ENCODE measurements at regions not wholly inside any gene's neighbourhood (a gene's known extent, or its start where the extent isn't known, plus 50 kb on each side); places are given as distances from the start of the nearest gene placed in this dataset.

DNA sequence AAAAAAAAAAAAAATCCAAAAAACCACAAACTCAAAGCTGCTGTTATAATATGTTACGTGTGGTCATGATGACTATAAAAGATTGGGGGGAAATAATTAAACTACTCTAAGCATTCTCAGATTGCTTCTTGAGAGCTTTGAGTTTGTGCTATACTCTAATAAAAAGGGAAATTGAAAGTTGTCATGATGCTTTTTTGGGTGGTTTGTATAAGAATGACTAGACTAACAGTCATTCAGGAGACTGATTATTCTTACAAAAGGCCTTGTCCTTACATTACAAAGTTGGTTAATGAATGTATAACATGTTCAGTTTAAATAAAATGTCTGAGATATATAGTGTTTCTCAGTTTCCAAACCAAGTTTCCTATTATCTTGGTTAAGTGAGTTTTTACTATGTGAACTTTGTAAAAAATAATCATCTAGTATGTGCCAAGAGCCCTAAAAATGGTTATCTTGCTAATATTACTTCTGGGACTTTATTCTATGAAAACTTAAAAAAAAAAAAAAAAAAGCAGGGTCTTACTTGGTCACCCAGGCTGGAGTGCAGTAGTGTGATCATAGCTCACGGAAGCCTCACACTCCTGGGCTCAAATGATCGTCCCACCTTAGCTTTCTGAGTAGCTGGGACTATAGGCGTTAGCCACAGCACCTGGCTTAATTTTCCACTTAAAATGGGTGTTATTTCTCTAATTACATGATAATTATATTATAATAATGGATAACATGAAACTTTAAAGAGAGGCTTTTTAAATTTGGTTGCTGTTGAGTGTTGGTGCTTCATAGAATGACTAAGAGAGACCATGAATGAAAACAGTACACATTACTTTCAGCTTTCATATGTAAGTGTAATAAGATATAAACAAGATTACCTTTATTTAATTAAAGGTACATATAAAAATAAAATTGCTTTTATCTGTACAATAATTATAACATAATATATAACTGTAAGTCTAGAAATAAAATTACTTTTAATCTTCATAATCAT is 459.6 kb upstream of the RGS6 start:
- no peak for DNase-seq

DNA sequence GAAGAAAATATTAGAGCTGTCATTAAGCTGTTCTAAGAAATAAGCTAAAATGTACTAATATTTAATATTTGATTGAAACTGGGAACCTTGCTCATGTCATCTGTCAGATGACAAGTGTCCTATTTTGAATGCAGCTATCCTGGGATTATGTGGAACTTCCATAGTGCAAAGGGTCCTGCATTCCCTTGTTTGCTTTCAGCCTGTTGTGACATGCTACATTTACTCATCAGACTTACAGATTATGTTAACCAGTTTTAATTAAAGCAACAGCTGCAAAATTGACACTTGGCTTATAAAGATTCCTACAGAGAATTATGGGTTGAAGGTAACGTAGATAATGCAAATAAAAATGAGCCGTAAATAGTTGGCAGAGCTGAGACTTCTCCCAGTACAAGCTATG is 458.4 kb upstream of the RGS6 start:
- no peak for DNase-seq

DNA sequence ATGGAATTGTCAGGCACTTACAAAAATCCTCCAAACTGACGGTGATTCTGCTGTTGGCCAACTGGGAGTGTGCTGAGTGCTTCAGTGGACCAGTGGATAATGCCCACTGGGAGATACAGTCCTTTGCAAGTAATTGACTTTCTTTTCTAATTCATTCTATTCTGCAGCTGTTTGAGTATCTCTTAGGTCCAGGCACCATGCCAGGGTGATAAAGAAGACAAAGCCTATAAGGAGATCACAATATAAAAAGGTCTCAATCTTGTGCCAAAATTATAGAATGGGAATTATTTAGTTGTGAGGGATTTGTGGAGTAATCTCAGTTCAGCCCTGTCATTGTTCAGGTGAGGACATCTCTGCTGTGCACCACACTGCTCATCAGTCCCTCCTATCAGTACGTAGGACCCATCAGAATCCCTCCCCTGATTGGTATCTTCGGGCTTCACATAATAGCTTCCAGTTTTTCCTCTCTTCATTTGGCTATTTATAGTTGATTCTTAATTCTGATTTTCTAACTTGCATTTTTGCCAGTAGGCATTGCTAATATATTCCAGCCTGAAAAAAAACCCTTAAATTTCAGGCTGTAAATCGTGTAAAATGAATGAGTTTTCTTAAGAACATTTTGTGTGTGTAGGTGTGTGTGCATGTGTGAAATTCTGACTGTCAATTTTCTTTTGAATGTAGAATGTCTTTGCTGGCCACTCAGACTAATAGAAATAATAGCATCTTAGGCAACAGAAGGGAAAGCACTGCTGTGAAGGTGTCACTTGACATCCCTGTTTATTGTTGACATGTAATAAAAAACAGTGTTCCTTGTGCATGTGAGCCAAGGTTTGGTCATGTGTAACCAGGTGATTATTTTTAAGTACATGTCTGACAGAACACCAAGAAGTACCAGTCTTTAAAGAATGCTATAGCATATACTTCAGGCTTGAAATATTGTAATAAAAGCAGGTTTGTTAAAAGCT is 457.6 kb upstream of the RGS6 start:
- DNase-seq, result no peak

DNA sequence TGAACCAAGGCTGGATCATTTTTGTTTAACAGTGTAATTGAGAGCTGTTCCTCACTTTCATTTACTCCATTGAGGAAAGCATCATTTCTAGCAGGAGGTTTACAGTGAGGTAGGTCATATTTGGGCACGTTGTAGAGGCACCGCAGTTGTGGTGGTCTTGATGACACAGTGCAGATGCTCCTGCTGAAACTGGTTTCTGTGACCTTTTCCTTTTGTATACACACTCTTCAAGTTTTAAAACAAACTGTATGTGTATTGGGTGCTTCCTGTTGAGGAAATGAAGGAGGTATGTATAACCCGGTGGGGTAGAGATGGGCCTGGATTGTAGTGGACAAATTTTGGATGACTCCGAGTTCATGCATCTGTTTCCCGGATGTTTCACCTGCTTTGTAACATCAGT is 456.3 kb upstream of the RGS6 start:
- no peak for DNase-seq

DNA sequence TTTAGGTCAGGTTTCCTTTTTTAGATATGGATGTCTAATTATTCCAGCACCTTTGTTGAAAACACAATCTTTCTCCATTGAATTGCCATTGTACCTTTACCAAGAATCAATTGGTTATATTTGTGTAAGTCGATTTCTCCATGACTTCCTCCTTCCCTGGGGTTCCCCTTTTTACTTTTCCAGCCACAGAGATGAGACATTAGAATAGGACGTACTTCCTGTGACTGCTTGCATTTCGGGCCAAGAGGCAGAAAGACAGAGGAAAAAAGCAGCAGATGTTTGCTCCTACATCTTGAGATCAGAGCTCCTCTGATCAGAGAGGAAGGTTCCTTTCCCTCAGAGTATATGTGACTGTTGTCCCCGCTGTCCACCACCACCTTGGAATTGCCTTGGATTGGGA is 453.7 kb upstream of the RGS6 start:
- DNase-seq, result no peak

DNA sequence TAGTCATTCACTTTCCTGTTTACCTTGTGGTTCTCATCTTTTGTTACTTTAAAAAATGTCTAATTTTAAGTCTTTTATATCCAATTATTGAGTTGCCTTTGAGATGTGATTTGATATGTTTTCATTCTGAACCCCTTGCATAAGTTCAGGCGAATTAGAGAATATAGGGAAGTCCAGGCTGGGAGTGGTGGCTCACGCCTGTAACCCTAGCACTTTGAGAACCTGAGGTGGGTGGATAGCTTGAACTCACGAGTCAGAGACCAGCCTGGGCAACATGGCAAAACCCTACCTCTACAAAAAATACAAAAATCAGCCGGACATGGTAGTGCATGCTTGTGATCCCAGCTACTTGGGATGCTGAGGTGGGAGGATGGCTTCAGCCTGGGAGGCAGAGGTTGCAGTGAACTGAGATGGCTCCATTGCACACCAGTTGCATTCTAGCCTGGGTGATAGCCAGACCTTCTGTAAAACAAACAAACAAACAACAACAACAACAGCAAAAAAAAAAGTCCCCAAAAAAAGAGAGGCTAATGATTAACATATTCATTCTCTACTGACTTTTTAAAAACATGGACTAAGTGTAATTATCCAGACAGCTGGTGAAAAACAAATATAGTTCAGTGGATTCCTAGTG is 451.1 kb upstream of the RGS6 start:
- DNase-seq, result no peak

DNA sequence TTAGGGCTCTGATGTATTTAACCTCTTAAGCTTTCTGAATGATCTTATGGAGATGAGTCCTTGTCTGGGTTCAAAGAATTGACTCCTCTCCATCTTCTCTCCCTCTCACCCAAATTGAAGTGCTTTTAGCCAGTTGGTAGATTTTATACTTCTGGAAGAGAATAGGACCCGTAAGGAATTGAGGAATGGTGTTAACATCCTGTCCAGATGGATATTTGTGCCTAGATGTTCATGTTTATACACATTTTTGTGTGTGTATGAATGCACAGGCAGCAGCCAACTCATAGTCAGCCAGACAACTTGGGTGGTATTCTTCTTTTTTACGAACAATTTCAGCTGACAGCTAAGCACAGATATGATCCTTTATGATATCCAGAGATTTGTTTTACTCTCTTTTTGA is 449.6 kb upstream of the RGS6 start:
- no peak for DNase-seq

DNA sequence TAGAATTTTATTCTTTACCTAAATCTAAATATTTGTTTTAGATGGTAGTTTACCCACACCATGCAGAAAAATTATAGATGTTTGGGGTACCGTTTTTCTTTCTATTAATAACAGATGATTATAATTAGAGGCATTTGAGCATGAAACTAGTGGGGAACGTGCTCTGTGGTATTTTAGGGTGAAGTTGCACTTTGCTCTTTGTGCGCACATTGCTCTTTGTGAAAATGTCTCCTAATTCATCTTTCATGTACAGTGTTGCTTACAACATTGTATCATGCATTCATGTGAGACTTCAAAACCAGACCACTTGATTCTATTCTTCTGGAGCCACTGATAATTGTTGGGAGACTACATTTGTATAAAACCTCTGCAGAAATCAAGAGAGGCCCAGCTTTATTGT is 449.1 kb upstream of the RGS6 start:
- no peak for DNase-seq

DNA sequence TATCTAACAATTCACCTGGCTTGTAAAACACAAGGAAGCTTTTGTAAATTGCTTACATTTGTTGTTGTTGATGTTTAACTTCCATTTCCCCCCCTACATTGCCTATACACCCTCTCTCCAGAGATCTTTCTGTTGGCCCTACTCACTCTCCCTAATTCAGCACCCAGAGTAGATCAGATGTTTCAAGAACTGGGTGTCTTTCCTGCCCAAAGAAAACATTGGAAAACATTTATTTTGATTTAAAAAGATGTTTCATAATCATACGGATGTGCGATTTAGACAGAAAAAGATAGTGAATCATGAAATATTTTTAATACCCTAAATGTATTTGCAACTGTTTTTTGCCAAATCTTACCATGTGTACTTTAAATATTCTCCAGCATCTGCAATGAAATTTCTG is 446.4 kb upstream of the RGS6 start:
- no peak for DNase-seq

DNA sequence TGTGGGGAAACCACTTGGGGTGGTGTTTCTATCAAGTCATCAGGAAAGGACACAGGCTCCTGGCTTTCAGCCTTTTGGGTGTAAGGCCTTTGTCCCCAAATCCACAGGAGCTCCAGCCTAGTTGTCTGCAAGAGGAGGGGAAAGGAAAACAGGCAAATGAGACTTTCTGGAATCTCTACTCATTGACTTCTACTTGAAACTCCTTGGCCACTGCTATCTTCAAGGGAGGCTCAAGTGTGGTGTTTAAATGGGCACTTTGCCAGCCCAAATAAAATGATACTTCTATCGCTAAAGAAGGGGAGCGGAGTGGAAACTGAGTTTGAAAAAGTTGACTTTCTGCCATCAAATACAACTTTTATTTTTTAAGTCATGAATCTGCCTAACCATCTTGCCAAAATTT is 445.9 kb upstream of the RGS6 start:
- no peak for DNase-seq

DNA sequence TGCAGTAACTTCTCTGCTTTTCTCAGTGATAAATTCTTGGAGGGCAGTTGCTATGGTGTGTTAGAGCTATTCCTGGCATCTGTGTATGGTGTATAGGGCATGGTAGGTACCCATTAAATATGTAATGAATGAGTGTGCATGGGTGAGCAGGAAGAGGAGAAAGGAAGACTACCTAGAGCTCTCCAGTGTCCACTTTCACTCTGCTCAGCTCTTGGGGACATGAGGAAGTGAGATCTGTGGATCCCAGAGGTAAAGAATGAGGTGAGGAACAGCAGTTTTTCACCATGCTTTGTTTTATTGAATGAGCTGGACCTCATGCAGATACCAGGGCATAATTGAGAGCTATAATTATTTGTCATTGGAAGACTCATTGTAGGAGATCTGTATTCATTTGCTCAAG is 444.8 kb upstream of the RGS6 start:
- no peak for DNase-seq

DNA sequence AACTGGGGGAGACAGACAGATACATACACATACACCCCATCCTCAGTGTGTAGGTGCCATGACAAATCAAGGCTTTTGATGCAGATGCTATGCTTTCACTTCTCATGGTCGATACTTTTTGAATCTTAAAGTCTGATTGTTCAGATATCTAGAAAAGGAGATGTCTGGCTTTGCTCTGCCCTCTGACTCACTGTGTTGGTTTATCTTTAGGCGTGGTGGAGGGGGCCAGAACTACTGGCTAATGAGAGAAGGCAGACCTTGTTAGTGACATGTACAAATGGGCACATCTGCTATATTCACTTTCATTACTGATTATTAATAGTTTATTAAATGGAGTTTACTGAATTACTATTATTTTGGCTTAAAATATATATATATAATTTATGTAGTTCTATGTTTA is 444.3 kb upstream of the RGS6 start:
- DNase-seq, result no peak

DNA sequence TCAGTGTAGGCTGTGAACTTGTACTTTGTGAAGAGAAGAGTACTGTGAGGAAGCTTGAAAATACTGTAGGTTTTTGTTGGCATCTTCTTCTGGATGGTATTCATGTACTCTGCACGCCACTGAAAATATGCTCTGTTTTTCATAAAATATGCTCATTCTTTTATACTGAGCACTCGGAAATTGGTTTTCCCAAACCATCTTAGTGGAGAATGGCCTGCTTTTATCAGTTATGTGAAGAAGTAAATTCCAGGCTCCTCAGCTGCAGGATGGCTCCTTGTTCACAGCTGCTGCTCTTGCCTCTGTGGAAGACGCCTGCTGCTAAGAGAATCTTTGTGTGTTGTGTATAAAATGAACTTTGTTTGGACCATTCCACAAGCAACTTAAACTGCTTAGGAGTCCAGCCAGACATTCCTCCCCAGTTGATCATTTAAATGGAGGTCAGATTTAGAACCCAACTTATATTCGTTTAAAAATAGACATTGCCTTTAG is 443.5 kb upstream of the RGS6 start:
- DNase-seq, result no peak

DNA sequence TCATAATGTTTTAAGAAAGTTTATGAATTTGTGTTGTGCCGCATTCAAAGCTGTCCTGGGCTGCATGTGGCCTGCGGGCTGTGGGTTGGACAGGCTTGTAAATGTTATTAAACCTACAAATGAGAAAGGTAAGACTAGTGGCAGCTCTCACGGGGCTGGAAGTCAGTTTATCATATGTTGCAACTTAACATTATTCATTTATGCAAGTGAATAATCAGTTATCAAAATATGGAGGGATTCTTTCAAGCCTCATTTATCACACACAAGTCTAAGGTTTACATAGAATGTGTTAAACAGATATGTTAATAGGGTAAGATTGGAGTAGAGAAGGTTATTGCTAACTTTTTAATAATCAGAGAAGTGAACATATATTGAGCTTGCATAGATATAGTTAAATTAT is 442.5 kb upstream of the RGS6 start:
- no peak for DNase-seq

DNA sequence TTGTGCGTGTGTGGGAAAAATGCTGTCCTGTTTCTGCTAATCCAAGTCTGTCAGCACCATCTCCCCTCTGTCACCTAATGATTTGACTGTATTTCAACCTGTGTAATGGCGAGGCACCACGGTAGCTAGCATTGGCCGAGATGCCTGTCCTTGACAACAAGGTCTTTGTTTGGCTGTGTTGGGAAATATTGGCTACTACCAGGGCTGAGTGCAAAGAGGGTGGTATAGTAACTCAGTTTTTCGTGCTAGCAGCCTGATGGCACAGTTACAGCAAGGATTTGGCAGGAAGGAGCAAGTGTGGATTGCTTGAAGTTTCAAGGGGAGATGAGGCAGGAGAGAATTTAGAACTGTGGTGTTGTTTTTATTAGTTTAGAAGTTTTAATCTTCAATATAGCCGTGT is 440.3 kb upstream of the RGS6 start:
- DNase-seq, result no peak

DNA sequence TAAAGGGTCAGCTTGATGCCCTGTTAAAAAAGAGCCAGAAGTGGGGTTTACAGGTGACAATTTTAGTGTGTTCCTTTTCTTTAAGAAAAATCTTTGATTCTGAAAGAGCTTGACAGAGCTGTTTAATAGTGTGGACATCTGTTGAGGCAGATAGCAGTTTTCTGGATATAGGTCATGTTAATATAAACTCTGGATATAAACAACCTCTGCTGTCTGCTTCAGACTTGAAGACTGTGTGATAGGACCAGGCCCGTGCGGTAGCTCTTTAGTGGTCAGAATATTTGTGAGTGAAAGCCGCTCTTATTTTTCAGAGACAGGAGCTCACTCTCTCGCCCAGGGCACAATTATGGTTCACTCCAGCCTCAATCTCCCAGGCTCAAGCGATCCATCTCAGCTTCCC is 439.9 kb upstream of the RGS6 start:
- no peak for DNase-seq

DNA sequence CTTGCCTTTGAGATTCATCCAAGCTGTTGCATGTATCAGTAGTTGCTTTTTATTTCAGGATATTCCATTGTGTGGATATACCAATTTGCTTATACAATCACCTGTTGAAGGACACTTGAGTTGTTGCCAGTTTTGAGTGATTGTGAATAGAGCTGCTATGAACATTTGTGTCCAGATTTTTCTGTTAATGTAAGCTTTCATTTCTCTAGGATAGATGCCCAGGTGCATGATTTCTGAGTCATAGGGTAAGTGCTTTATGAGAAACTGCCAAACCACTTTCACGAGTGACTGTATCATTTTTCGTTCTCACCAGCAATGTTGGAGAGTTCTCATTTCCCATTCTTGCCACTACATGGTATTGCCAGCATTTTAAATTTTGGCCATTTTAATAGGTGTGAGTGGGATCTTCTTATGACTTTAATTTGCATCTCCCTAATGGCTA is 434.6 kb upstream of the RGS6 start:
- DNase-seq, result no peak

DNA sequence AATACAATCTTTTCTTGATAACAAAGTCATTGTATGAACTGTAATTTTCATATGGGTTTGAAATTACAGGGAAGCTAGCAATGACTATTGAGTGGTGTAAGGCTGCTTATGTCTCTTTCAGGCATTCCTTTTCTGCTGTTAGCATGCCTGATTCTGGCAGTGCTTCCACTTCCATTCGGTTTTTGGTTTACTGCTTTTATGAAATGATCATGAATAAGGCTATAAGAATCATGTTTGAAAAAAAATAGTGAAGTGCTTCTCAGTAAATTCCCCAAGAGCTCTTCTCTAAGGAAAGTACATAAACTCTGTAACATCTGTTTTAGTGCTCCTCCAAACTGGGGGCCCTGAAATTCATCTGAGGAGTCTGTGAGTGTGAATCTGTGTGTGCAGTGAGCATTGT is 434.0 kb upstream of the RGS6 start:
- DNase-seq, result no peak

DNA sequence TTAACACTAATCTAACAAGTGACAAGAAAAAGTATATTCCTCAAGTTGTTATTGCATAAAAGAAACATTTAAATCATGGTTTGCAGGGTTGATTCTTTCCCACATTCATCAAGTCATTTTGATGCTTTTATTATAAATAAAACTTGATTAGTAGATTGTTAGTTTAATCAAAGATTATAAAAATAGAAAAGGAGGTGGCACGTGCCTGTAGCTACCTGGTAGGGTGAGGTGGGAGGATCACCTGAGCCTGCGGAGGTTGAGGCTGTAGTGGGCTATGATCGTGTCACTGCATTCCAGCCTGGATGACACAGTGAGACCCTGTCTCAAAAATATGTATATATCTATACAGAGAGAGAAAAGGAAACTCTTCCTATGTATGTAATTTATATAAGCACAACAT is 433.2 kb upstream of the RGS6 start:
- DNase-seq, result no peak

DNA sequence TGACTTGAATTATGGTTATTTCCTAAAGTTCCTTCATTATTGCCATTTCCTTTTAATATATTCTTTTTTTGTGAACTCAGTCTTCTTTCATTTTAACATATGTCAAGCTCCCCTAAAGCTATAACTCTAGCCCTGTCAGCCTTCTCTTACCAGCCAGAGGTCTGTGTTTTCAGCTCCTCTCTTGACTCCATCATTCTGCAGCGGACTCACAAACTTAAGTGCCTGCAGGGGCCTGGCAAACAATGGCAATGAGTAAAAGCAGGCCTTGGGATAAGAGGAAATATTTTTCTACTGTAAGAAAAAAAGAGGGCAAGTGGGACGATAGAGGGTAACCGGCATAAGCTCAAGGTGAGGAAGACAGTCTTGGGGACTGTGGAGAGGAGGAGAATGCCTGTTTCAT is 424.5 kb upstream of the RGS6 start:
- DNase-seq, result no peak

DNA sequence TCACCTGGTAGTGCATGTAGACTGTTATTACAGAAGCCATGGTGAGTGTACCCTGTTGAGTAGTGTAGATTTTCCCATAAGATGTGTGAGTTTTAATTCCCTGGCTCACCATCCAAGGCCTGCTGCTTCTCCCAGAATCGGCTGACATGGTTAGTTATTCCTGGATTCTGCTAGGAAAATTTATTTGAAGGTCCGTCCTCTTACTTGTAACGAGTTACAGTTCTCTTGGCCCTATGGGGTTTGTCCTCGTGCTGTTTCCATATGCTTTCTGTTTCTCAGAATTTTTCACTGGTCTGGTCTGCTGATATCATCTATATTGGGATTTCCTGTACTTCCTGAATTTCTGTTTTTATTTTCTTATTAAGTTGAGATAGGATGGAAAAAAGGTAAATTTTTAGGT is 423.3 kb upstream of the RGS6 start:
- no peak for DNase-seq

DNA sequence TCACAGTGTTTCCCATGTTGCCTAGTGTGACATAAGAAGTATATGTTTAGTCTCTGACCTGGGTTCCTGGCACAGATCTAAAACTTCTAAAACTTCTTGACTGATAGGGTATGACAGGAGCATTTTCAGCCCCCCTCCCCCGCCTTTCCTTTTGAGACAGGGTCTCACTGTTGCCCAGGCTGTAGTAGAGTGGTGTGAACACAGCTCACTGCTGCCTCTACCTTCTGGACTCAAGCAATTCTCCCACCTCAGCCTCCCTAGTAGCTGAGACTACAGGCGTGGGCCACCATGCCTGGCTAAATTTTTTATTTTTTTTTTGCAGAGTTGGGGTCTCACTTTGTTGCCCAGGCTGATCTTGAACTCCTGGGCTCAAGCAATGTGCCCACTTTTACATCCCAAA is 421.1 kb upstream of the RGS6 start:
- no peak for DNase-seq
